IMR-90 (cell line): ENCODE measurements at regions not wholly inside any gene's neighbourhood (a gene's known extent, or its start where the extent isn't known, plus 50 kb on each side); places are given as distances from the start of the nearest gene placed in this dataset.

Source experiments
- ATAC-seq: fragments of 200-7000 bp; cut with Tn5 transposase; 2 replicates; pipeline ENCODE4 v1.9.1; 2020; ENCODE audit warnings: low read depth, mild to moderate bottlenecking, moderate library complexity
- BruUV-seq: library from RNA; stranded (reverse); fragments of 400-500 nt; replicated peaks from 2 replicates; lab custom pipeline; 2021; lab: Mats Ljungman, UMichigan
- CTCF ChIA-PET: fragments of 300-600 bp; formaldehyde crosslinking; extraction: SDS; loops from one replicate; lab custom pipeline; 2021; ENCODE audit warnings: antibody characterized with exemption; lab: Yijun Ruan, JAX
- POLR2A ChIA-PET: fragments of 300-600 bp; sonication (Branson Sonifier 250); formaldehyde crosslinking; loops from one replicate; lab custom pipeline; 2022; ENCODE audit warnings: antibody characterized with exemption; ENCODE audit not compliant: unreplicated experiment; lab: Charles Lee
- DNase-seq: peaks from one replicate; pipeline ENCODE4 v3.0.0; 2013
- H2AFZ ChIP-seq: replicated peaks from 2 replicates; pipeline ENCODE3; 2013; ENCODE audit warnings: low read length, mild to moderate bottlenecking; ENCODE audit not compliant: poor library complexity
- H2AK5ac ChIP-seq: 2 replicates; pipeline ENCODE4 v1.6.1; 2013; ENCODE audit warnings: low read depth, low read length, inconsistent platforms
- H2AK9ac ChIP-seq: replicated peaks from 2 replicates; pipeline ENCODE3; 2013; ENCODE audit warnings: mild to moderate bottlenecking, low read depth, low read length, moderate library complexity; ENCODE audit not compliant: poor library complexity
- H2BK120ac ChIP-seq: 2 replicates; pipeline ENCODE4 v1.6.1; 2013; ENCODE audit warnings: low read depth, low read length, inconsistent platforms
- H2BK15ac ChIP-seq: 3 replicates; pipeline ENCODE4 v1.6.1; 2013; ENCODE audit warnings: low read depth, low read length, inconsistent platforms
- H2BK20ac ChIP-seq: 2 replicates; pipeline ENCODE4 v1.6.1; 2013; ENCODE audit warnings: low read depth, mild to moderate bottlenecking, inconsistent platforms, low read length, moderate library complexity
- H2BK5ac ChIP-seq: 2 replicates; pipeline ENCODE4 v1.6.1; 2013; ENCODE audit warnings: mild to moderate bottlenecking, low read depth, low read length, inconsistent platforms; ENCODE audit not compliant: poor library complexity, severe bottlenecking
- H3K14ac ChIP-seq: replicated peaks from 2 replicates; pipeline ENCODE4 v1.6.1; 2013; ENCODE audit warnings: low read depth, low read length, inconsistent platforms
- H3K18ac ChIP-seq: 2 replicates; pipeline ENCODE4 v1.6.1; 2013; ENCODE audit warnings: low read depth, low read length, control low read depth
- H3K23ac ChIP-seq: 2 replicates; pipeline ENCODE4 v1.6.1; 2013; ENCODE audit warnings: low read depth, low read length, inconsistent platforms
- H3K27ac ChIP-seq: 2 replicates; pipeline ENCODE4 v1.5.1; 2013; ENCODE audit warnings: mild to moderate bottlenecking, control low read depth, low read length; ENCODE audit not compliant: insufficient read depth
- H3K27me3 ChIP-seq: 2 replicates; pipeline ENCODE4 v1.6.1; 2013; ENCODE audit warnings: low read length; ENCODE audit not compliant: control insufficient read depth, insufficient read depth
- H3K36me3 ChIP-seq: 2 replicates; pipeline ENCODE4 v1.6.1; 2013; ENCODE audit warnings: low read length, mixed read lengths; ENCODE audit not compliant: control insufficient read depth, insufficient read depth
- H3K4ac ChIP-seq: 2 replicates; pipeline ENCODE4 v1.6.1; 2013; ENCODE audit warnings: low read depth, low read length, inconsistent platforms
- H3K4me1 ChIP-seq: 2 replicates; pipeline ENCODE4 v1.6.1; 2013; ENCODE audit warnings: low read length, mixed read lengths; ENCODE audit not compliant: control insufficient read depth, insufficient read depth
- H3K4me2 ChIP-seq: 2 replicates; pipeline ENCODE4 v1.6.1; 2013; ENCODE audit warnings: low read depth, mild to moderate bottlenecking, control low read depth, low read length, moderate library complexity
- H3K4me3 ChIP-seq: 2 replicates; pipeline ENCODE4 v1.5.1; 2013; ENCODE audit warnings: low read depth, mild to moderate bottlenecking, control low read depth, low read length, moderate library complexity; ENCODE audit not compliant: insufficient read depth
- H3K56ac ChIP-seq: 2 replicates; pipeline ENCODE4 v1.6.1; 2013; ENCODE audit warnings: low read length, inconsistent platforms; ENCODE audit not compliant: insufficient read depth; ENCODE audit errors: extremely low read depth
- H3K79me1 ChIP-seq, 2 experiments: 2 replicates each; pipeline ENCODE4 v1.6.1; 2013; ENCODE audit warnings: low read length in 2 of 2, inconsistent platforms in 1 of 2, low read depth in 1 of 2
- H3K9ac ChIP-seq: 2 replicates; pipeline ENCODE4 v1.6.1; 2013; ENCODE audit warnings: low read depth, low read length, control low read depth
- H3K9me1 ChIP-seq: 2 replicates; pipeline ENCODE4 v1.6.1; 2013; ENCODE audit warnings: low read length, inconsistent platforms; ENCODE audit not compliant: insufficient read depth
- H3K9me3 ChIP-seq: 2 replicates; pipeline ENCODE4 v1.6.1; 2013; ENCODE audit warnings: low read length; ENCODE audit not compliant: control insufficient read depth, insufficient read depth
- H4K20me1 ChIP-seq: 2 replicates; pipeline ENCODE4 v1.6.1; 2013; ENCODE audit warnings: low read length, inconsistent platforms; ENCODE audit not compliant: insufficient read depth
- H4K5ac ChIP-seq: 2 replicates; pipeline ENCODE4 v1.6.1; 2013; ENCODE audit warnings: mild to moderate bottlenecking, low read depth, low read length, control low read depth
- H4K8ac ChIP-seq, 2 experiments: 2 replicates each; pipeline ENCODE4 v1.6.1; 2013; ENCODE audit warnings: low read depth in 2 of 2, low read length in 2 of 2, control low read depth in 1 of 2, inconsistent platforms in 1 of 2
- H4K91ac ChIP-seq: 2 replicates; pipeline ENCODE4 v1.6.1; 2013; ENCODE audit warnings: low read depth, low read length, inconsistent platforms; ENCODE audit not compliant: insufficient read depth
- CEBPB ChIP-seq: IDR thresholded peaks from 2 replicates; pipeline ENCODE4 v1.6.1; 2012; ENCODE audit warnings: low read depth, low read length, improper control_type of control experiment
- RAD21 ChIP-seq: IDR thresholded peaks from 2 replicates; pipeline ENCODE4 v1.6.1; 2012; ENCODE audit warnings: low read length, improper control_type of control experiment
- WGBS, 2 experiments: methylation state at CpG; one replicate each; pipeline versions ENCODE4 v1.1.5 to v1.1.7; 2013; ENCODE audit warnings: missing lambda C conversion rate in 2 of 2; ENCODE audit not compliant: insufficient read length in 1 of 2; ENCODE audit errors: extremely low coverage in 2 of 2; 5-methylcytosine and 5-hydroxymethylcytosine counted together
- dilution Hi-C: fragments of 300-500 bp; cut with HindIII; formaldehyde crosslinking; loops from one replicate; pipeline ENCODE4 v1.14.3; 2018; ENCODE audit warnings: low sequenced_read_pairs; ENCODE audit not compliant: unreplicated experiment
- in situ Hi-C: fragments of 300-500 bp; cut with MboI; formaldehyde crosslinking; loops from 3 replicates; pipeline ENCODE4 v1.14.3; 2019; ENCODE audit warnings: low sequenced_read_pairs, inconsistent platforms, mixed read lengths
- intact Hi-C: fragments of 100-400 bp; cut with micrococcal nuclease; formaldehyde crosslinking; loops from 2 replicates; pipeline ENCODE4 v1.10.0; 2022

- DNase-seq, result peak; percentile 67
Measured at GRCh38 chr13:107730813-107731212, 484.5 kb downstream of the LIG4 start.

More at GRCh38 chr13:107730813-107731212, 484.5 kb downstream of the LIG4 start:
- Histone ChIP-seq H2AK5ac (no peak overlapping the region), H3K27ac (no peak overlapping the region), H3K14ac (0 out of 2 replicates have a peak overlapping the region, but pooled peaks have one; percentile 1), H2AK9ac (no peak overlapping the region), H3K23ac (peak overlapping the region; percentile 12; the same call in 1 of the 2 replicates), H4K91ac (no peak overlapping the region), H3K4me3 (no peak overlapping the region), H2BK5ac (no peak overlapping the region), H4K20me1 (no peaks in the 10 kb centered on the region; the same call in 1 of the 2 replicates), H3K36me3 (no peaks in the 10 kb centered on the region), H3K4ac (no peak overlapping the region), H4K8ac (peak overlapping the region in 1 of 2 experiments; percentile 5; a peak in 1 of 4 replicates), H3K4me1 (no peaks in the 10 kb centered on the region; the same call in 1 of the 2 replicates), H4K5ac (no peak overlapping the region), H2AFZ (no peak overlapping the region), H3K9ac (no peak overlapping the region), H3K27me3 (no peaks in the 10 kb centered on the region), H3K4me2 (peak overlapping the region; percentile 72), H3K79me1 (peaks cover 23 to 41% of the 10 kb centered on the region in 2 experiments), H3K56ac (no peak overlapping the region), H3K9me1 (0 out of 2 replicates have a peak, but pooled peaks cover 5% of the 10 kb centered on the region), H3K9me3 (no peaks in the 10 kb centered on the region), H2BK15ac (no peak overlapping the region), H2BK20ac (no peak overlapping the region), H3K18ac (no peak overlapping the region), H2BK120ac (0 out of 2 replicates have a peak overlapping the region, but pooled peaks have one; percentile 3)
- TF ChIP-seq CEBPB, result peak; percentile 74
- no peak for TF ChIP-seq RAD21
- intact Hi-C loops, result no loop called here
- ChIA-PET POLR2A (interaction anchor here (0.5 kb wide), 1 partner anchor 119 kb away, joined by 3 read pairs; no protein-coding TSS in a partner anchor), CTCF (no interaction called here)
- in situ Hi-C loops, result no loop called here
- ATAC-seq, result peak; percentile 87
- no TSS peak for BruUV-seq
- dilution Hi-C loops, result no loop called here
- no CpG with 5 or more reads among the region's 6 CpGs for WGBS, 2 experiments
